Astrocyte of the spinal cord (primary cell): ENCODE measurements at regions not wholly inside any gene's neighbourhood (a gene's known extent, or its start where the extent isn't known, plus 50 kb on each side); places are given as distances from the start of the nearest gene placed in this dataset.

Experiments
- DNase-seq: peaks from one replicate; pipeline ENCODE4 v3.0.0; 2011; ENCODE audit warnings: low read depth, low spot score
- H3K4me3 ChIP-seq: 2 replicates; pipeline ENCODE4 v1.5.1; 2011; ENCODE audit warnings: low read depth, mild to moderate bottlenecking, low read length, moderate library complexity
- CTCF ChIP-seq: IDR thresholded peaks from 2 replicates; pipeline ENCODE4 v1.5.1; 2012; ENCODE audit warnings: low read depth, mild to moderate bottlenecking, low read length, inconsistent platforms
- in situ Hi-C: cut with HindIII; loops from 2 replicates; pipeline ENCODE4 v1.10.0; 2017; ENCODE audit warnings: low sequenced_read_pairs

DNA sequence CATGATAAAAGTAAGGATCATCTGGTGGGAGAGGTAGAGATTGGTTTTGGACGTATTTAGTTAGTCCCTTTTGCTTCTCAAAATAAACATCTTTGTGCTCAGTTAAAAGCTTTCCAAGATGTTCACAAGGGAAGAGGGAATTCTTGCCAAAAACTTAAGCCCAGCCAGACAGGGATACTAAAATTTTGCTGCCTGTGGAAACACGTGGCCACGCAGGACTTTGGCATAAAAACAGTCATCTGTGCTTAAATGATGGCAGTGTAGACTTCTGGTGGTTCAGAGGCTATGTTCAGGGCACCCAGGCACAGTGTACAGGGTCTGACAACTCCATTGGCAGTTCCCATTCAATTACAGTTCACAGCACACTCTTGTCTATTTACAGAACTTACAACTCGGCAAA is 93.2 kb upstream of the JADE1 start:
- H3K4me3 ChIP-seq, result no peak overlapping the region
- no peak for TF ChIP-seq CTCF
- DNase-seq, result no peak
- in situ Hi-C loops, result no loop called here

- H3K4me3 ChIP-seq, result no peak overlapping the region
- no peak for TF ChIP-seq CTCF
- in situ Hi-C loops, result no loop called here
- DNase-seq, result peak; percentile 45
Measured at GRCh38 chr4:128715616-128716015, 93.9 kb upstream of the JADE1 start.

GRCh38 chr4:128711361-128711760 is 98.1 kb upstream of the JADE1 start:
- no peak overlapping the region for H3K4me3 ChIP-seq
- in situ Hi-C loops, result no loop called here
- no peak for TF ChIP-seq CTCF
- no peak for DNase-seq

DNA sequence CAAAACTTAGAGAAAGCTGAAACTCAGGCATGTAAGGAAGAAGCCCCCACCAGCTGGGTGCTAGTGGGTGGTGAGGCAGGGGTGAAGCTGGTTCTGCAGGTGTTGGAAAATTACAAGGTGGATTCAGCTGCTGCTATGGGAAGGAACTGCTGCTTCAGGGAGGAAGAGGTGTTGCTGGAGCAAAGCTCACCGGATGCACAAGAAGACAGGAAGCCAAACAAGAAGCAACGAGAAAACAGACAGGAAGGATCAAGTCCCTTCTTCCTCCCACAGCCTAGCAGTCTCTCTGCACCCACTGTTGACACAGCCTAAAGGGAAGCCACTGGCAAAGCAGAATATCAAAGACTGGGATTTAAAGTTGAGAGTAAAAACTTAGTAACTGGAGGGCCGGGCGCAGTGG is 100.2 kb upstream of the JADE1 start:
- TF ChIP-seq CTCF, result no peak
- no peak for DNase-seq

GRCh38 chr4:128707864-128708263 is 101.6 kb upstream of the JADE1 start:
- in situ Hi-C loops, result no loop called here
- no peak overlapping the region for H3K4me3 ChIP-seq
- no peak for DNase-seq
- no peak for TF ChIP-seq CTCF

More for the DNA sequence above, 100.2 kb upstream of the JADE1 start:
- in situ Hi-C loops, result no loop called here
- no peak overlapping the region for H3K4me3 ChIP-seq

- in situ Hi-C loops, result no loop called here
- DNase-seq, result no peak
- H3K4me3 ChIP-seq, result no peak overlapping the region
- no peak for TF ChIP-seq CTCF
Measured at GRCh38 chr4:128703948-128704347, 105.6 kb upstream of the JADE1 start.

DNA sequence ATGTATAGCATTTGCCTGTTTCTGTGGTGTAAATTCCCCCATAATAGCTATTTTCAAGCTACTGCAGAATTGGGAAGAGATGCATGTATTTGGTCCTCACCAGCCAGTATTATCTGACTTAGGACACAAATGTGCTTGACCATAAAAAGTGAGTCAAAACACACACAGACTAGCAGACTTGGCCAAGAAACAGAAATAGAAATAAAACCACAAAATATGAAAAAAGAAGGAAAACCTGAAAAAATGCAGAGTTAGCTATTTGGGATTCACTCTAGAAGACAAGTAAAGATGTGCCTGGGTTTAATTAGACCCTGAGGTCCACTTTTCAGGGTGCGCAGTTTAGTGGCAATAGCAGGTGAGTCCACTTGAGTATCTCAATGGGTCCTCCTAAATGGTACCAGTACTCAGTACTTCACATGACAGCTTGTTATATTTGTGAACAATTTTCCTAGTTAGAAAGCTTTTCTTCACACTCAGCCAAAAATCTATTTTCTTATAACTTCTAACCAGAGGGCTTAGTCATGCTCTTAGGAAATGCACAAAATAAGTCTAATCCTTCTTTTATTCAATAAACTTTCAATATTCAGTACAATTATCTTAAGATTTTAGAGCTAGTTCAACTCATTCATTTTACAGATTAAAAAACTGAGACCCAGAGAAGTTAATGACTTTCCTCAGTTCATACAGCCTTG is 108.7 kb upstream of the JADE1 start:
- no peak for TF ChIP-seq CTCF
- DNase-seq, result peak; percentile 8
- in situ Hi-C loops, result no loop called here
- H3K4me3 ChIP-seq, result no peak overlapping the region
